Neural cell (in vitro differentiated cells): ENCODE measurements at regions not wholly inside any gene's neighbourhood (a gene's known extent, or its start where the extent isn't known, plus 50 kb on each side); places are given as distances from the start of the nearest gene placed in this dataset.

Experiments
- H2AFZ ChIP-seq: fragments of 200-600, 300-800 bp; sonication (generic), shearing (Covaris generic); 2 replicates; pipeline ENCODE4 v1.6.0; 2014; ENCODE audit warnings: low read depth, mild to moderate bottlenecking, antibody characterized with exemption, low read length, moderate library complexity
- H3F3A ChIP-seq: fragments of 200-600 bp; shearing (Covaris generic); 2 replicates; pipeline ENCODE4 v1.6.1; 2016; ENCODE audit warnings: mild to moderate bottlenecking, moderate library complexity, mixed read lengths, antibody characterized with exemption, low read length; ENCODE audit not compliant: insufficient read depth, poor library complexity, severe bottlenecking
- H3K27ac ChIP-seq: fragments of 200-600, 300-800 bp; sonication (generic), shearing (Covaris generic); 2 replicates; pipeline ENCODE4 v1.5.1; 2014; ENCODE audit warnings: mild to moderate bottlenecking, low read length, moderate library complexity
- H3K27me3 ChIP-seq: fragments of 300-800, 200-600 bp; sonication (generic), shearing (Covaris generic); 2 replicates; pipeline ENCODE4 v1.6.0; 2014; ENCODE audit warnings: mild to moderate bottlenecking, low read depth, low read length, moderate library complexity; ENCODE audit not compliant: insufficient read depth
- H3K36me3 ChIP-seq: fragments of 300-800, 200-600 bp; sonication (generic), shearing (Covaris generic); 2 replicates; pipeline ENCODE4 v1.5.1; 2014; ENCODE audit warnings: mild to moderate bottlenecking, antibody characterized with exemption, low read length, moderate library complexity; ENCODE audit not compliant: insufficient read depth
- H3K4me2 ChIP-seq: fragments of 300-800, 200-600 bp; sonication (generic), shearing (Covaris generic); 2 replicates; pipeline ENCODE4 v1.6.0; 2014; ENCODE audit warnings: mild to moderate bottlenecking, low read length
- H3K4me3 ChIP-seq: fragments of 300-800, 200-600 bp; sonication (generic), shearing (Covaris generic); 2 replicates; pipeline ENCODE4 v1.5.1; 2014; ENCODE audit warnings: mild to moderate bottlenecking, low read length, moderate library complexity
- H3K79me2 ChIP-seq: fragments of 200-600 bp; shearing (Covaris generic); replicated peaks from 2 replicates; pipeline ENCODE4 v1.6.0; 2014; ENCODE audit warnings: mild to moderate bottlenecking, low read length, moderate library complexity; ENCODE audit not compliant: insufficient read depth
- H3K9ac ChIP-seq: fragments of 300-800, 200-600 bp; sonication (generic), shearing (Covaris generic); 2 replicates; pipeline ENCODE4 v1.6.1; 2016; ENCODE audit warnings: mild to moderate bottlenecking, low read length, mixed read lengths
- H3K9me2 ChIP-seq: fragments of 200-600 bp; shearing (Covaris generic); 2 replicates; pipeline ENCODE4 v1.6.1; 2016; ENCODE audit warnings: mild to moderate bottlenecking, low read length, mixed read lengths; ENCODE audit not compliant: insufficient read depth
- H3K9me3 ChIP-seq: fragments of 200-600, 300-800 bp; sonication (generic), shearing (Covaris generic); 2 replicates; pipeline ENCODE4 v1.6.1; 2016; ENCODE audit warnings: mild to moderate bottlenecking, mixed run types, low read length, moderate library complexity, mixed read lengths
- H4K20me1 ChIP-seq: fragments of 200-600 bp; shearing (Covaris generic); 2 replicates; pipeline ENCODE4 v1.6.1; 2016; ENCODE audit warnings: mild to moderate bottlenecking, mixed run types; ENCODE audit not compliant: insufficient read depth
- CTCF ChIP-seq: fragments of 450-650 bp; IDR thresholded peaks from 2 replicates; pipeline ENCODE4 v1.5.1; 2014; ENCODE audit warnings: antibody characterized with exemption, mild to moderate bottlenecking, moderate library complexity; ENCODE audit not compliant: poor library complexity, severe bottlenecking
- EP300 ChIP-seq: fragments of 450-650 bp; conservative IDR thresholded peaks from 2 replicates; pipeline ENCODE4 v1.6.1; 2014; ENCODE audit warnings: antibody characterized with exemption, mild to moderate bottlenecking, moderate library complexity; ENCODE audit not compliant: poor library complexity, severe bottlenecking
- EZH2 ChIP-seq: fragments of 200-600, 300-800 bp; shearing (Covaris generic), sonication (generic); IDR thresholded peaks from 2 replicates; pipeline ENCODE4 v1.6.1; 2014; ENCODE audit warnings: antibody characterized with exemption, low read length, borderline replicate concordance, mild to moderate bottlenecking; ENCODE audit not compliant: insufficient read depth, poor library complexity, severe bottlenecking
- MXI1 ChIP-seq: fragments of 450-650 bp; conservative IDR thresholded peaks from 2 replicates; pipeline ENCODE4 v1.6.1; 2014; ENCODE audit warnings: antibody characterized with exemption, mild to moderate bottlenecking; ENCODE audit not compliant: poor library complexity, severe bottlenecking
- POLR2AphosphoS5 ChIP-seq: IDR thresholded peaks from 2 replicates; pipeline ENCODE4 v1.6.1; 2012
- RAD21 ChIP-seq: fragments of 450-650 bp; conservative IDR thresholded peaks from 2 replicates; pipeline ENCODE4 v1.6.1; 2014; ENCODE audit warnings: antibody characterized with exemption, mild to moderate bottlenecking, moderate library complexity
- REST ChIP-seq: IDR thresholded peaks from 2 replicates; pipeline ENCODE4 v1.6.1; 2012; ENCODE audit warnings: borderline replicate concordance
- SMC3 ChIP-seq: fragments of 450-650 bp; conservative IDR thresholded peaks from 2 replicates; pipeline ENCODE4 v1.6.1; 2014; ENCODE audit warnings: antibody characterized with exemption, mild to moderate bottlenecking, moderate library complexity; ENCODE audit not compliant: poor library complexity
- TAF1 ChIP-seq: IDR thresholded peaks from 2 replicates; pipeline ENCODE4 v1.6.1; 2012; ENCODE audit warnings: low read depth

- Histone ChIP-seq H3K9me2 (no peaks in the 10 kb centered on the region), H3K4me3 (peak overlapping the region; percentile 9), H2AFZ (no peak overlapping the region), H4K20me1 (no peaks in the 10 kb centered on the region), H3F3A (peaks cover 13% of the 10 kb centered on the region), H3K79me2 (no peaks in the 10 kb centered on the region), H3K4me2 (no peak overlapping the region), H3K9ac (no peak overlapping the region), H3K27me3 (no peaks in the 10 kb centered on the region), H3K27ac (no peak overlapping the region), H3K36me3 (no peaks in the 10 kb centered on the region), H3K9me3 (peaks cover 6% of the 10 kb centered on the region)
- peak; percentile 19 for TF ChIP-seq POLR2AphosphoS5
- TF ChIP-seq SMC3: no peak
- no peak for TF ChIP-seq EP300
- TF ChIP-seq EZH2: no peak
Measured at GRCh38 chr18:51802569-51803428, 537.2 kb upstream of the DCC start.

DNA sequence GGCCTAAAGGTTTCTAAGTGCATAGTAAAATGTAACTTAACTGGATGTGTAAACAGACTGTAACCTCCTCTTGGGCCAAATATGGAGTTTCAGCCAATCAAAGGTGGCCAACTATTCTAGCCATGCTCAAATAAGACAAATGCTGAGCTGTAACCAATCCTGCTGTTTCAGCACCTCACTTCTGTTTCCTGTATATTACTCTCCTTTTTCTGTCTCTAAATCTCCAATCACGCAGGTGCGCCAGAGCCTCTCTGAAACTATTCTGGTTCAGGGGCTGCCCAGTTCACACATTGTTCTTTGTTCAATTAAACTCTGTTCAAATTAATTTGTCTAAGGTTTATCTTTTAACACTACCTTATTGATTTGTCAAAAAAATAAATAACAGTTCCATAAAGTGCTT lies 532.7 kb upstream of the DCC start:
- TF ChIP-seq EZH2: no peak
- no peak for TF ChIP-seq REST
- TF ChIP-seq RAD21: no peak
- TF ChIP-seq SMC3: no peak
- TF ChIP-seq TAF1: no peak
- no peak for TF ChIP-seq EP300
- TF ChIP-seq POLR2AphosphoS5: no peak
- TF ChIP-seq MXI1: no peak
- no peak for TF ChIP-seq CTCF
- H3K9me3 ChIP-seq: no peaks in the 10 kb centered on the region
- H3K4me2 ChIP-seq: no peak overlapping the region

More for the DNA sequence above, 532.7 kb upstream of the DCC start:
- H3K9me2 ChIP-seq: no peaks in the 10 kb centered on the region
- H2AFZ ChIP-seq: no peak overlapping the region
- H3K79me2 ChIP-seq: no peaks in the 10 kb centered on the region
- H3K27ac ChIP-seq: no peak overlapping the region
- no peaks in the 10 kb centered on the region for H3K36me3 ChIP-seq
- H4K20me1 ChIP-seq: no peaks in the 10 kb centered on the region
- H3F3A ChIP-seq: peaks cover 13% of the 10 kb centered on the region
- no peak overlapping the region for H3K4me3 ChIP-seq
- H3K27me3 ChIP-seq: no peaks in the 10 kb centered on the region
- H3K9ac ChIP-seq: no peak overlapping the region
